ENCODE measurements at regions not wholly inside any gene's neighbourhood (a gene's known extent, or its start where the extent isn't known, plus 50 kb on each side); places are given as distances from the start of the nearest gene placed in this dataset.

DNA sequence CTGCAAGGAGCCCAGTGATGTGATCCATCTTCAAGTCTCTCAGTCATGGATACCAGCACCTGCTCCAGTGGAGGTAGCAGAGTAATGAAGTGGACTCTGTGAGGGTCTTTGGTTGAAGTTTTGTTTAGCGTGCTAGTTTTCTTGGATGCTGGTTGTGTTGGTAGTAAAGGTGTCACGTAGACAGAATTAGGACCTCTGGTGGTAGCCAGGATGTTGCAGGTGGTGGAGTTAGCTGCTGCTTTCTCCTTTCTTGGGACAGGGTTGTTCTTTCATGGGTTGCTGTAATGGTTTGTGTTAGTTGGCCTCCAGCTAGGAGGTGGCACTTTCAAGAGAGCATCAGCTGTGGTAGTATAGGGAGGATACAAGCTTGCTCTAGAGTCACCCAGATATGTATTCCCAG is 125.2 kb downstream of the ANXA2 start:
- ATAC-seq, result no peak
- no peak for TF ChIP-seq ZFP3 (CRISPR knock-in tag; IDR thresholded peaks at IDR 0.05)
- no peak for TF ChIP-seq TCF4 (CRISPR knock-in tag; IDR thresholded peaks at IDR 0.05; ENCODE audit: borderline replicate concordance)
- TF ChIP-seq ARNTL (CRISPR knock-in tag; IDR thresholded peaks at IDR 0.05; ENCODE audit: borderline replicate concordance, low read depth), result no peak
- TF ChIP-seq ZC3H10 (CRISPR knock-in tag; IDR thresholded peaks at IDR 0.05), result no peak
- TF ChIP-seq ZNF8 (CRISPR knock-in tag; IDR thresholded peaks at IDR 0.05), result no peak
- no peak for TF ChIP-seq ZNF70 (CRISPR knock-in tag; IDR thresholded peaks at IDR 0.05)
- no peak for TF ChIP-seq BACH2 (CRISPR knock-in tag; IDR thresholded peaks at IDR 0.05; ENCODE audit: borderline replicate concordance)
- no peak for TF ChIP-seq ZFP30 (CRISPR knock-in tag; IDR thresholded peaks at IDR 0.05)
- TF ChIP-seq ZNF565 (CRISPR knock-in tag; conservative IDR thresholded peaks at IDR 0.05; ENCODE audit: low read depth), result no peak
- no peak for TF ChIP-seq GLIS3 (CRISPR knock-in tag; IDR thresholded peaks at IDR 0.05)
- TF ChIP-seq CSDC2 (CRISPR knock-in tag; IDR thresholded peaks at IDR 0.05), result no peak
- no peak for TF ChIP-seq TOX (CRISPR knock-in tag; IDR thresholded peaks at IDR 0.05; ENCODE audit: borderline replicate concordance)
- no peak for TF ChIP-seq ESRRG (CRISPR knock-in tag; IDR thresholded peaks at IDR 0.05)
- TF ChIP-seq ISL1 (CRISPR knock-in tag; IDR thresholded peaks at IDR 0.05), result no peak
- TF ChIP-seq, protein P1, sequence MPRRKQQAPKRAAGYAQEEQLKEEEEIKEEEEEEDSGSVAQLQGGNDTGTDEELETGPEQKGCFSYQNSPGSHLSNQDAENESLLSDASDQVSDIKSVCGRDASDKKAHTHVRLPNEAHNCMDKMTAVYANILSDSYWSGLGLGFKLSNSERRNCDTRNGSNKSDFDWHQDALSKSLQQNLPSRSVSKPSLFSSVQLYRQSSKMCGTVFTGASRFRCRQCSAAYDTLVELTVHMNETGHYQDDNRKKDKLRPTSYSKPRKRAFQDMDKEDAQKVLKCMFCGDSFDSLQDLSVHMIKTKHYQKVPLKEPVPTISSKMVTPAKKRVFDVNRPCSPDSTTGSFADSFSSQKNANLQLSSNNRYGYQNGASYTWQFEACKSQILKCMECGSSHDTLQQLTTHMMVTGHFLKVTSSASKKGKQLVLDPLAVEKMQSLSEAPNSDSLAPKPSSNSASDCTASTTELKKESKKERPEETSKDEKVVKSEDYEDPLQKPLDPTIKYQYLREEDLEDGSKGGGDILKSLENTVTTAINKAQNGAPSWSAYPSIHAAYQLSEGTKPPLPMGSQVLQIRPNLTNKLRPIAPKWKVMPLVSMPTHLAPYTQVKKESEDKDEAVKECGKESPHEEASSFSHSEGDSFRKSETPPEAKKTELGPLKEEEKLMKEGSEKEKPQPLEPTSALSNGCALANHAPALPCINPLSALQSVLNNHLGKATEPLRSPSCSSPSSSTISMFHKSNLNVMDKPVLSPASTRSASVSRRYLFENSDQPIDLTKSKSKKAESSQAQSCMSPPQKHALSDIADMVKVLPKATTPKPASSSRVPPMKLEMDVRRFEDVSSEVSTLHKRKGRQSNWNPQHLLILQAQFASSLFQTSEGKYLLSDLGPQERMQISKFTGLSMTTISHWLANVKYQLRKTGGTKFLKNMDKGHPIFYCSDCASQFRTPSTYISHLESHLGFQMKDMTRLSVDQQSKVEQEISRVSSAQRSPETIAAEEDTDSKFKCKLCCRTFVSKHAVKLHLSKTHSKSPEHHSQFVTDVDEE (CRISPR knock-in tag; IDR thresholded peaks at IDR 0.05), result no peak
- TF ChIP-seq SNAI2 (CRISPR knock-in tag; IDR thresholded peaks at IDR 0.05), result no peak
- TF ChIP-seq, protein P2, sequence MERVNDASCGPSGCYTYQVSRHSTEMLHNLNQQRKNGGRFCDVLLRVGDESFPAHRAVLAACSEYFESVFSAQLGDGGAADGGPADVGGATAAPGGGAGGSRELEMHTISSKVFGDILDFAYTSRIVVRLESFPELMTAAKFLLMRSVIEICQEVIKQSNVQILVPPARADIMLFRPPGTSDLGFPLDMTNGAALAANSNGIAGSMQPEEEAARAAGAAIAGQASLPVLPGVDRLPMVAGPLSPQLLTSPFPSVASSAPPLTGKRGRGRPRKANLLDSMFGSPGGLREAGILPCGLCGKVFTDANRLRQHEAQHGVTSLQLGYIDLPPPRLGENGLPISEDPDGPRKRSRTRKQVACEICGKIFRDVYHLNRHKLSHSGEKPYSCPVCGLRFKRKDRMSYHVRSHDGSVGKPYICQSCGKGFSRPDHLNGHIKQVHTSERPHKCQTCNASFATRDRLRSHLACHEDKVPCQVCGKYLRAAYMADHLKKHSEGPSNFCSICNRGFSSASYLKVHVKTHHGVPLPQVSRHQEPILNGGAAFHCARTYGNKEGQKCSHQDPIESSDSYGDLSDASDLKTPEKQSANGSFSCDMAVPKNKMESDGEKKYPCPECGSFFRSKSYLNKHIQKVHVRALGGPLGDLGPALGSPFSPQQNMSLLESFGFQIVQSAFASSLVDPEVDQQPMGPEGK (CRISPR knock-in tag; IDR thresholded peaks at IDR 0.05; ENCODE audit: borderline replicate concordance), result no peak
- TF ChIP-seq, protein P3, sequence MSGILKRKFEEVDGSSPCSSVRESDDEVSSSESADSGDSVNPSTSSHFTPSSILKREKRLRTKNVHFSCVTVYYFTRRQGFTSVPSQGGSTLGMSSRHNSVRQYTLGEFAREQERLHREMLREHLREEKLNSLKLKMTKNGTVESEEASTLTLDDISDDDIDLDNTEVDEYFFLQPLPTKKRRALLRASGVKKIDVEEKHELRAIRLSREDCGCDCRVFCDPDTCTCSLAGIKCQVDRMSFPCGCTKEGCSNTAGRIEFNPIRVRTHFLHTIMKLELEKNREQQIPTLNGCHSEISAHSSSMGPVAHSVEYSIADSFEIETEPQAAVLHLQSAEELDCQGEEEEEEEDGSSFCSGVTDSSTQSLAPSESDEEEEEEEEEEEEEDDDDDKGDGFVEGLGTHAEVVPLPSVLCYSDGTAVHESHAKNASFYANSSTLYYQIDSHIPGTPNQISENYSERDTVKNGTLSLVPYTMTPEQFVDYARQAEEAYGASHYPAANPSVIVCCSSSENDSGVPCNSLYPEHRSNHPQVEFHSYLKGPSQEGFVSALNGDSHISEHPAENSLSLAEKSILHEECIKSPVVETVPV (CRISPR knock-in tag; IDR thresholded peaks at IDR 0.05), result no peak
- TF ChIP-seq, protein P4, sequence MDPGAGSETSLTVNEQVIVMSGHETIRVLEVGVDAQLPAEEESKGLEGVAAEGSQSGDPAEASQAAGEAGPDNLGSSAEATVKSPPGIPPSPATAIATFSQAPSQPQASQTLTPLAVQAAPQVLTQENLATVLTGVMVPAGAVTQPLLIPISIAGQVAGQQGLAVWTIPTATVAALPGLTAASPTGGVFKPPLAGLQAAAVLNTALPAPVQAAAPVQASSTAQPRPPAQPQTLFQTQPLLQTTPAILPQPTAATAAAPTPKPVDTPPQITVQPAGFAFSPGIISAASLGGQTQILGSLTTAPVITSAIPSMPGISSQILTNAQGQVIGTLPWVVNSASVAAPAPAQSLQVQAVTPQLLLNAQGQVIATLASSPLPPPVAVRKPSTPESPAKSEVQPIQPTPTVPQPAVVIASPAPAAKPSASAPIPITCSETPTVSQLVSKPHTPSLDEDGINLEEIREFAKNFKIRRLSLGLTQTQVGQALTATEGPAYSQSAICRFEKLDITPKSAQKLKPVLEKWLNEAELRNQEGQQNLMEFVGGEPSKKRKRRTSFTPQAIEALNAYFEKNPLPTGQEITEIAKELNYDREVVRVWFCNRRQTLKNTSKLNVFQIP (CRISPR knock-in tag; IDR thresholded peaks at IDR 0.05; ENCODE audit: borderline replicate concordance, low read depth), result no peak

DNA sequence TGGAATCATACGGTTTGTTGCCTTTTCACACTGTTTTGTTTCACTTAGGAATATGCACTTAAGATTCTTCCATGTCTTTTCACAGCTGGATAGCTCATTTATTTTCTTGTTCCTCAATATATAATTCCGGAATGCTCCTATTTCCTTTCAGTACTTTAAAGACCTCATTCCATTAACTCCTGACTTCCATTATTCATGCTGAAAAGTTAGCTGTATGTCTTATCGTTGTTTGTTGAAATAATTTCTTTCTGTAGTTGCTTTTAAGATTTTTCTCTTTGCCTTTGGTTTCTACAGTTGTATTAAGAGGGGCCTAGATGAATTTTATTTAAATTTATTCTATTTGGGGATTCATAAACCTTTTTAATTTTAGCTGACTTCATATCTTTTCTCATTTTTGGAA is 122.2 kb downstream of the ANXA2 start:
- no peak for ATAC-seq
- TF ChIP-seq, protein P2 (CRISPR knock-in tag; IDR thresholded peaks at IDR 0.05; ENCODE audit: borderline replicate concordance), result no peak
- TF ChIP-seq, protein P4 (CRISPR knock-in tag; IDR thresholded peaks at IDR 0.05; ENCODE audit: borderline replicate concordance, low read depth), result no peak

DNA sequence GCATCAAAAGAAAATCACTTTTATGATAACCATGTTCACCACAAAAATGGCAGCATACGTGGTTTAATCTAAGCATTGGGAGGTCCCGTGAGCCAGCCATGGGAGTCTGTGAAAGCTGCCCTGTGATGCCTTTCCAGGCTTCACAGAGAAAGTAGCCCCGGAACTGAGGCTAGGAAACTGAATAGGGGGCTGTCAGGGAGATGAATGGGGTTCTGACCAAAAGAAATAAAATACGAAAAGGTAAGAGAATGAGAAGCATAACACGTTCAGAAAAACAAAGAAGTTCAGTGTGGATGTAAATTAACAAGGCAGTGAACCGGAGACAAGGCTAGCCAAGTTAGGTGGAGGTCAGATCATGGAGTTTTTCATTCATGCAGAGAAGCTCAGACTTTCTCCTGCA is 118.9 kb downstream of the ANXA2 start:
- TF ChIP-seq, protein P2 (CRISPR knock-in tag; IDR thresholded peaks at IDR 0.05; ENCODE audit: borderline replicate concordance), result no peak
- TF ChIP-seq ZNF70 (CRISPR knock-in tag; IDR thresholded peaks at IDR 0.05) (no peak), ESRRG (CRISPR knock-in tag; IDR thresholded peaks at IDR 0.05) (no peak), ZC3H10 (CRISPR knock-in tag; IDR thresholded peaks at IDR 0.05) (no peak), ZFP30 (CRISPR knock-in tag; IDR thresholded peaks at IDR 0.05) (no peak), OSR1 (CRISPR knock-in tag; IDR thresholded peaks at IDR 0.05) (no peak), ISL1 (CRISPR knock-in tag; IDR thresholded peaks at IDR 0.05) (no peak)
- no peak for ATAC-seq
